SKM-1 treated with dmso at 0.1 percent for 144 hours (cell line): ENCODE measurements at regions not wholly inside any gene's neighbourhood (a gene's known extent, or its start where the extent isn't known, plus 50 kb on each side); places are given as distances from the start of the nearest gene placed in this dataset.
A peak's percentile ranks its signal among the peaks of the same experiment; 100 is the strongest.

Experiments
- DNase-seq: peaks from one replicate; lab custom pipeline; 2025; ENCODE audit not compliant: unreplicated experiment; lab: John Stamatoyannopoulos, UW

DNA sequence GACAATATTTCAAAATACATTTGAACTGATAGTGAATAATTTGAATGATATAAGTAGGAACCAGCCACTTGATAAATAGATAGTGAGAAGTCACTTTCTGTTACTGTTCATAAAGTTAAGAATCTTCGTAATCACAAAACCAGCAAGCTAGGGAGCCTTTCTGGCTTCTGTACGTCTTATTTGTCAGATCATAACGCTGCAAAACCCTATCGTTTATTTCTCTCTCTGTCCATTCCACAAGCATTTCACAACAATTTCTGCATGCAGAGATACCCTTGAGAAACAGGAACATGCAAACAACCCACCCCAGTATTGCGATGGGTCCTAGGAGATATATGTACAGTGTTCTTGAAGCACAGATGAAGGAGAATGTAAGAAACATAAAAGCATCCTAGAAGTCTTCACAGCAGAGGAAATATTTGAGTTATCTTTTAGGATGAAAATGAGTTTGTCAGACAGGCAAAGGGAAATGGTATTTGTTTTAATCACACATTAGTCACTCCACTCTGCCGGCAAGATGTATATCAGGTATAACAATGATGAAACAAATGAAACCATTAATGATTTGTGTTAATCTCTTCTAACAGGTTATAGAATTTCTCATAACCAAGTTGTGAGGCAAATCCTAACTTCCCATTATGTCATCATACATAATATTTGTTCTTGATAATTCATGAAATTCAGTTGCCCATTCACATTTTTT lies 668.7 kb upstream of the FTMT start:
- DNase-seq: peak; percentile 47

DNA sequence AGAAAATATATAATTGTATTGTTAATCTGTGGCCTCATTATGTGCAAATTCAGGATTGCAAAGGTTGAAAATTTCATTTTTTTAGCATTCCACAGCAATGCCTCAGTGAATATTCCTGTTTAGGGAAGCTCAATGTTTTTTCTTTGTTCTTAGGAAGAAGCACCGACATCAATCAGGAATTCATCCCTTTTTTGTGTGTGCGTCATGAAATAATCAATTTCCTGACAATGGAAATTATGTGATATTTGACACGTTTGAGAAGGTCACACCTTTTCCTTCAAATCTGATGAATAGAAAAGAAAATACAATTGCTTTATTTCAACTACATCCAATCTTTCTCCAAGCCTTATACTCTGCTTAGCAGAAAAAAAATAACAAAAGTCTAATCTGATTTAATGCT lies 662.8 kb upstream of the FTMT start:
- no peak for DNase-seq

DNA sequence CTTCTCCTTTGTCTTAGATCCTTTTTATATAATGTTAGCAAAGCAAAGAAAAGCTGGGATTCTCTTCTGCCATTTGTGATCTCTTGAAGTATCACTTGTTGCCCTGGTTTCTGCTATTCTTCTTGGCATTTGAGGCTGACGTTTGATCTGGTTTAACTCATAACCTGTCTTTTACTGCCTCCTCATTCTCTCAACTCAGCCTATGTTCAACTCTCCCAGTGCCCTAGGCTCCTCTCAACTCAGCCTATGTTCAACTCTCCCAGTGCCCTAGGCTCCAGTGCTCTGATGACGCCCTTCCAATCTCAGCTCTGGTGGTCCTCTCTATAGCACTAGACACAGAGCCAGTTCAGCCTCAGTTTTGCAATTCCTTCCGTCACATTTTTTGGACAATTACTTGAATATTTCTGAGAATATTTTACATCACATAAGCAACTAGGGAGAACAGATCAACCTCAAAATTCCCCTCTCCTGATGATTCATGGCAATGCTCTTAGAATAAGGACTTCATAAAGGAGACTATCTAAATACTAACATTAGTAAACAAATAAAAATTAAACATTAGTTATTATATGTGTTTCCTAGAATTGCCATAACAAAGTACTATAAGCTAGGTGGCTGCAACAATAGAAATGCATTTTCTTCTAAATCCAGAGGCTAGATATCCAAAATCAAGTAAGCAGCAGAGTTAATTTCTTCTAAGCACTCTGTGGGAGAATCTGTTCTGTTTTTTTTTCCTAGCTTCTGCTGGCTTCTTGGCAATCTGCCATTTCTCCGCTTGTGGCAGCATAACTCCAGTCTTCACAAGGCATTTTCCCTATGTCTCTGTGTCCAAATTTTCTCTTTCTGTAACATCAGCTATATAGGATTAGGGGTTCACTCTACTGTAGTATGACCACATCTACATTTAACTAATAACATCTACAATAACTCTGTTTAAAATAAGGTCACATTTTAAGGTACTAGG lies 662.1 kb upstream of the FTMT start:
- DNase-seq: no peak

DNA sequence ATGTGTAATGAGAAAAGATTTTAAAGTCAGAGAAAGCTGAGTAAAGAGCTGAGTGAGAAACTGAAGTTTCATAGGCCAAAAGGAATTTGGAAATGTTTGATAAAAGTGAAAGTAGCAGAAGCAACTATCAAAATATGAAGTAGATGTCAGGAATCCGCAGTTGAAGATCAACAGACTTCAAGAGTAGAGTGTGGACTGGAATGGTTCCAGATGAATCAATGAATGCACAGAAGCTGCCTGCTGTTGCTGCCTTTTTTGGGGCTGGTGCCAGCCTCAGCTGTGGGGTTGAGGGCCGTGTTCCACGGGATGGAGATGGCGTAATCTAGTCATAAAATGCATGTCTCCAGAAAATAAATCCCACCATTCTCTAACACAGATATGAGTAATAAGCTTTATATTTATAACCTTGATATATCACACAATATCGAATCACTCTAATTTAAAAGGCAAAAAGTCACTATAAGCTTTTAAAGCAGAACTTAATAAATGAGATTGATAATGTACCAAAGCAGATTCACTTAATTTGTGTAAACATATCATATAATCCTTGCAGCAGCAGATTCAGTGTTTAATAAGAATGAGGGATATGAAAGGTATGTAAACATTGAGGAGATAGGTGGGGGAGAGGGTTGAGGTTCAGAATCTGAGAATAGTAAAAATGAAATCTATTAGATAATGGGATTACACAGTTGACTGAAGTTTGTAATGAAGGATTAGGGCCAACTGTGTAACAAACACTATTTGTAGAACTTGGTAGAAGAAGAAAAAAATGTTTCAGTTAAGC lies 652.3 kb upstream of the FTMT start:
- no peak for DNase-seq

DNA sequence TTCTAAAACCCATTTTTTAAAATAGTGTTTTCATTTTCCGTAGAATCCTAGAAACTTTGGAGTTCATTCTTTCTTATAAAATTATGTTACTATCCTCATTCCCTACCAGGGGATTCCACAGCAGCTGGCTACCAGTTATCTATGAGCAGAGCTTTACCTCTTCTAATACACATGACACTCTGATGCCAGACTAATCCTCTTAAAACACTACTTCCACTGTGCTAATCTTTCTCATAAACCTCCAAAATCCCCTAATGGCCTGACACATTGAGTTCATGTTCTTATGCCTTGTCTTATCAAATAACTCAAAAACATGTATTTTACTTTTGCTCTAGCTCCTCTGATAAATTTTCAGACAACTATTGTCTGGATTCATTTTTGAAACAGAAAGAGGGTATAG lies 633.6 kb upstream of the FTMT start:
- DNase-seq: no peak

DNA sequence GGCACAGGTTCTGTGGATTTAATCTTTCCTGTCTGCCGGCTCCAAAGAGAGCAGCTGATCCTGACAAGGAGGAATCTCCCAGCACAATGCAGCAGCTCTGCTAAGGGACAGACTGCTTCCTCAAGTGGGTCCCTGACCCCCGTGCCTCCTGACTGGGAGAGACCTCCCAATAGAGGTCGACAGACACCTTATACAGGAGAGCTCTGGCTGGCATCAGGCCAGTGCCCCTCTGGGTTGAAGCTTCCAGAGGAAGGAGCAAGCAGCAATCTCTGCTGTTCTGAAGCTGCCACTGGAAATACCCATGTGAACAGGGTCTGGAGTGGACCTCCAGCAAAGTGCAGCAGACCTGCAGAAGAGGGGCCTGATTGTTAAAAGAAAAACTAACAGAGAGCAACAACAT lies 630.2 kb upstream of the FTMT start:
- DNase-seq: no peak

DNA sequence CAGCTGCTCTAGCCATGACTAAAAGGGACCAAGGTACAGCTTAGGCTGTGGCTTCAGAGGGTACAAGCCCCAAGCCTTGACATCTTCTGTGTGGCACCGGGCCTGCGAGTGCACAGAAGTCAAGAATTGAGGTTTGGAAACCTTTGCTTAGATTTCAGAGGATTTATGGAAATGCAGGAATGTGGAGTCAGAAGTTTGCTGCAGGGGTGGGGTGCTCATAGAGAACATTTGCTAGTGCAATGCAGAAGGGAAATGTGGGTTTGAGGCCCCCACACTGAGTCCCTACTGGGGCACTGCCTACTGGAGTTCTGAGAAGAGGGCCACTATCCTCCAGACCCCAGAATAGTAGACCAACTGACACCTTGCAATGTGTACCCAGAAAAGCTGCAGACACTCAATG lies 624.9 kb upstream of the FTMT start:
- no peak for DNase-seq

DNA sequence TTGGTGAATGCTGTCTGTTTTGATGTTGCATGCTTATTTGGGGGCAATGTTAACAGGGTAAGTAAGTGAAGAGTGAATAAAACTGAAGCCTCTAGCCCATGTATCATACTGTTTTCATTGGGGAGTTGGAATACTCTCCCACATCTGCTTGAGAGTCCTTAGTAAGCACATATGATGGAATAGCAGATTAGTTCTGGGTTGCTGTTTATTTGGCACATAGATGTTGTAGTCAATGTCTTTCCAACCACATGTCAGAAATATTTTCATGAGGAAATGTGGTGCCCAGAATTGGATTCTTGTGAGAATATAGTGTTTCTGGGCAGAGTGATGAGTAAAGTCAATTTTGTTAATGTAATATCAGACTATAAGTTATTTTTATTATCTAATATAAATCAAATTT lies 611.7 kb upstream of the FTMT start:
- DNase-seq: no peak

DNA sequence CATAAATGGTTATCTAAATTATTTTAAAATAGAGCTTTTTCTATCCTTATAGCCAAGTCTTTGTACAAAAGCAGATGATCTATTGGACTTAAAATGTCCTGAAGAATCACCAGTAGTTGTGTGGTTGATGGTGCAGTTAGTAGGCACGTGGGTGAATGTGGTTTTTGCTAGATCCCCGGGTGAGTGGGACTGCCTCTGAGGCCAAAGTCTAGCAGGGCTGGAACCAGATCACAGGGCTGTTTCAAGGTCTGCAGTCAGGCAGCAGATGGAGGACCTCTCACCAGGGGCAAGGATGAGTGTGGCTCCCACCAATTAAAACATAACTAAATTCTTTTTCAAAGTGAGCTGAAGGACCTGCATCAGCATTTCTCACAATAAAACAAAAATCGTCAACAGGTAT lies 604.7 kb upstream of the FTMT start:
- no peak for DNase-seq

DNA sequence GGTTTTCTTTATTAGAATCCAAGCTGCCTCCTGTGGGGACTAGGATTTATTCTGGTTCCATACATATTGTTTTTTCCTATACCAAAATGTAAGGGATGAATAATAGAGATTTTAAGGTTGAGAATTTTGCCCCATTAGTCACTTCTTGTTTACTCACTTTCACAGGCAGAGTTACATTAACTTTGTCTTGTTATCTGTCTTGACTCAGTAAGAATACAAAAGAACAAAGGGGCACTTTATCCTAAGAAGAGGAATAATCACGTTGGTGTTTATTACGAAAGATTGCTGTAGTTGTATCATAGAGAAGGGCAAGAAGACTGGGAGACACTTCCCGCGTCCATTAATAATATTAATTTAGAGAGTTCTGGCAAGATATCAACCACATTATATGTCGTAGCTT lies 599.7 kb upstream of the FTMT start:
- DNase-seq: no peak

DNA sequence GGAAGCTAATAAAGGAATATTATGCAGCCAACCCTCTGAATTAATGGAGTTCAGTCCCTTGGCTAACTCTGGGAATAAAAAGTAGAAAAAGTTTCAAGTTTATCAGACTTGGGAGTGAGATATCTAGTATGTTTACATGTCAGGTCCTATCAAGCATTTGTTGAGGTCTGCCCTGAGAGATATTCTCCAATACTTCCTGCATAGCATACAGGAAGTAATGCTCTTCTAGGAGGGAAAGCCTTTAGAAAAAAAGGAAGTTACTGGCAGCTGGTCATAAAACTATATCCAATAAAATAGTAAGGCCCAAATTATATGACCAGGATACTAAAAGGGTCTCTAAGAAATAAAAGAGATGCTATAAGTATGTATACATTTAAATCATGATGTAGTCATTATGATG lies 594.1 kb upstream of the FTMT start:
- DNase-seq: peak; percentile 36

DNA sequence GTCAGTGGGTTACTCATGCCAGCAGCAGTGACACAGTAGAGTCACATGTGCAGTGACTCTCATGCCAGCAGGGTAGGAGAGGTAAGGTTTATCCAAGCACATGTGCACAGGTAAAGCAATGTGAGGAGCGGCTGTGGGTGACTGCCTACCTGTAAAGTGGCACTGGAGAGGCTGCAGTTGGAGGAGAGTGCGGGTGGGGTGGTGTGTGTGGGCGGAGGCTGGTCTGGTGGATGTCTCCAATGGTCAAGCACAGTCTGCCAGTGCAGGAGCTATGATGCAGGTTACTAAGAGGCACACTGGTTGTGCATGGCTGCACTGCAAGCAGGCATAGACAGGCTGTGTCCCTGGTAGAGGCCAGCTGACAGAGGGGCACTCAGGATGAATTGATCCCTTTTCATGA lies 588.2 kb upstream of the FTMT start:
- DNase-seq: no peak

DNA sequence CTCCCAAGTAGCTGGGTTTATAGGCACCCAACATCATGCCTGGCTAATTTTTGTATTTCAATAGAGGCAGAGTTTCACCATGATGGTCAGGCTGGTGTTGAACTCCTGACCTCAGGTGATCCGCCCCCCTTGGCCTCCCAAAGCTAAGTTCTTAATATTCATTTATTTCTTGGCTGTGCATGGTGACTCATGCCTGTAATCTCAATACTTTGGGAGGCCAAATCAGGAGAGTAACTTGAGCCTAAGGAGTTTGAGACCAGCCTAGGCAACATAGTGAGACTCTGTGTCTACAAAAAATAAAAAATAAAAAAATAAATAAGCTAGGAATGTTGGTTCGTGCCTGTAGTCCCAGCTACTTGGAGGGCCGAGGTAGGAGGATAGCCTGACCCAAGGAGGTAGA lies 587.1 kb upstream of the FTMT start:
- no peak for DNase-seq

DNA sequence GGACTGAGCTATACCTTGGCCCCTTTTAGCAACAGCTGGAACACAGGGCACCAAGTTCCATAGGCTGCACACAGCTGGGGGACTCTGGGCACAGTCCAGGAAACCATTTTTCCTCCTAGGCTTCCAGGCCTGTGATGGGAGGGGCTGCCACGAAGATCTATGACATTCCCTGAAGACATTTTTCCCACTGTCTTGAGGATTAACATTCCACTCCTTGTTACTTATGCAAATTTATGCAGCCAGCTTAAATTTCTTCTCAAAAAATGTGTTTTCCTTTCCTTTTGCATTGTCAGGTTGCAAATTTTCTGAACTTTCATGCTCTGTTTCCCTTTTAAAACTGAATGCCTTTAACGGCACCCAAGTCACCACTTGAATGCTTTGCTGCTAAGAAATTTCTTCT lies 580.1 kb upstream of the FTMT start:
- no peak for DNase-seq

DNA sequence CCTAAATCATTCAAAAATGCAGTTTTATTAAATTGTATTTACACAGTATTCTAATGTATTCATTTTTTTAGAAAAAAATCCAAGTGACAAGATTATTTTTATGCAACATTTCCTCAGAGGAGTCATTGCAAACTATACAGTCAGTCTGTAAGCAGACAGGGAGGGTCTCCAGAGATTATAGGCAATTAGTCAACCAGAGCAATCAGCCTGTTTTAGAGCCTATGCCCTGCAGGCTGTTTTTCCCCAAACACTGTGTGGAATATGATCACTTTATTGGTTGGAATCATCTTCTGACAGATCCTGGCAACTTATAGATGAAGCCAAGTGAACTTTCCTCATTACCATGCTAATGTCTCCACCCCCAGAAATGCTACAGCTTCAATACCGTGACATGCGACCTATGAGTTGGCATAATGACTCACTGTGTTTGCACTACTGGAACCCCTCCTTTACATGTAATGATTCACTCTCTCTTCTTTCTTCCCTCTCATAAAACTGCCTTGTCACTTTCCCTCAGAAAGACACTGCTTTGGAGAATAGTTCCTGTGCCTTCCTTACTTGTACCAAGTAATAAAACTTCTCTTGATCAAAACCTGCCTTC lies 577.7 kb upstream of the FTMT start:
- DNase-seq: no peak

DNA sequence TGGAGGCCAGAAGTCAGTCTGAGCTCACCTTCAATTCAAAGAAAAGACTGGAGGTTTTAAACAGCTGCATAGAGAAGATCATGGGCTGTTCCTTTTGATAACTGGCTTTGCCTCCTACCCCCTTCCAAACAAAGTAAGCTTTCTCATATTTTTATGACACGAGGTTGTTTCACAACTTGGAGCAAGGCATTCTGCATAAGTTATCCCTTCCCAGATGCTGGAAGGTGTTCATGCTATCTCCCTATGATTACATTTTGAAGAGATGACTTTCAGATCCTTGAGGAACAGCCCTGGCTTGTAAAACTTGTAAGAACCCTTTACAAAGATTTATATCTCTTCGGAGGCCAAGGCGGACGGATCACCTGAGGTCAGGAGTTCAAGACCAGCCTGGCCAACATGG lies 571.9 kb upstream of the FTMT start:
- no peak for DNase-seq

DNA sequence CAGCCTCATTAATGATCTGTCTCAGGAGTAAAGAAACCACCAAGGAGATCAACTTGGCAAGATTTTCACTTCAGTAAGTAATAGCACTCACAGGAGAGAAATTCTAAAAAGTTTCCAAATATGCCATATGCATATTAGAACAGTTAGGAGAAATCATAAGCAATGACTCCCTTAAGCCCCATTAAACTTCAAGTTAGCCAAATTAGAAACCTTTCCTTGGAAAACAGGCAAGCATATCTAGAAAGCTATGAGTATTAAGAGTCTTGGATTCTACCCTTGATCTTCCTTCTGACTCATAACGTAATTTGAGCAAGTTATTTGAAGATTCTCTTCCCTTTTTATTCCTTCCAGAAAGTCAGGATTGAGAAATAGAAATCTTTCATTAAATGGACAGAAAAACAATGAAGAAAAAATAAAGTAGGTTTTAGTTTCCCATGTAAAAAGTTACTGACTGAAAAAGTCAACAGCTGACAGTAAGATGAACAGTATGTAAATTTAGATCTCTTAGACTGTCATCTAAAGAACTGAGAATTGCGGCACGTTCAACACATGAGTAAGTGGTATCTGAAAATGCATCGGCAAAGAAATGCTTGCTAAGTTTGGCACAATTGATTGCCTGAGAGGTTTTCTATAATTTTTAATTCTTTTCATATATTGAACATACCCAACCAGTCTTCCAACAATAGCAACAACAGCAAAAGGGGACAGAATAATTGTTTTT lies 565.7 kb upstream of the FTMT start:
- no peak for DNase-seq

DNA sequence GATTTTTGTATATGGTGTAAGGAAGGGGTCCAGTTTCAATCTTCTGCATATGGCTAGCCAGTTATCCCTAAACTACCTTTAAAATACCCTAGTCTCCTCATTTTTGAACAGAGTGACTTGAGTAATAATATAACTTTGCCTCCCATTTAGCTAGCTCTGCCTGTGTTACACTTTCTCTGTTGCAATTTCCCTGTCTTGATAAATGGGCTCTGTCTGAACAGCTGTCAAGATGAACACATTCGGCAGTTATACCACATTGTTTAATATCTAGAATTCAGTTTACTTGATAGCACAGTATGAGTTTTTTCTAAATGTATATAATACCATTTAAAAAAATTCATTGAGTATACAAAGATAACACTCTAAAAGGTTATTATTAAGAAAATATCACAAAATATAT lies 562.9 kb upstream of the FTMT start:
- DNase-seq: peak; percentile 31

DNA sequence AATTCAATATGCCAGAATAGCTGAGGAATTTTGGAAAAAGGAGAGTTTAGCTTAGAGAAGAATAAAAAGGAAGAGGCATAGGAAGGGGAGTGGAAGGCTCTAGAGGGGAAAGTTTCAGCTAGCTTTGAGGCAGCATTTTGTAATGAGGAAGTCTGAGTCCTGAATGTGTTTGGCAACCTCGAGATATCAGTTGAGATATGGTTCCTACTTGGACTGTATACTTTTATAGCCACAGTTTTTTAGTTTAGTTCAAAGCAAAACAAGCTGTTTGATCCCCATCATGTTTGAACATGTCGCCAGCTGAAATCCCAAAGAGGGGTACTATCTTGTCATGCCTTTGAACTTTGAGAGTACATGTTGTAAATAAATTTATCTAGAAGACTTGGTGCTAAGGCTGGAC lies 559.0 kb upstream of the FTMT start:
- DNase-seq: peak; percentile 69

DNA sequence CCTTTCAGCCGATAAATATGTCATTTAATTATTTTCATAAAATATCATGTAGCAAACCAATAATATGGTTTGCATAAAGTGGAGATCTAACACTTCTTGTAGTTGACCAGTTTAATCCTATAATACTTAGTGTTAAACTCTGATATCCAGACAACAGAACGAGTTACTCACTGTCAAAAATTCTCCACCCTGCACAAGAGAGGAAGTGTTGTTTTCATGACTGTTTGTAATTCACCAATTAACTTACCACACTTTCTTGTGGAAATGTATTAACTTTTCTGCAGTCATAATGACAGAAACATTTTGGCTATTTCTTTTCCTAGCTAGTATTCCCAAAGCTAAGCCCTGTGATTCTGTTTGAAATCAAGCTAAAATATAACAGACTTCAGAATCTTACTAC lies 555.3 kb upstream of the FTMT start:
- DNase-seq: peak; percentile 47

DNA sequence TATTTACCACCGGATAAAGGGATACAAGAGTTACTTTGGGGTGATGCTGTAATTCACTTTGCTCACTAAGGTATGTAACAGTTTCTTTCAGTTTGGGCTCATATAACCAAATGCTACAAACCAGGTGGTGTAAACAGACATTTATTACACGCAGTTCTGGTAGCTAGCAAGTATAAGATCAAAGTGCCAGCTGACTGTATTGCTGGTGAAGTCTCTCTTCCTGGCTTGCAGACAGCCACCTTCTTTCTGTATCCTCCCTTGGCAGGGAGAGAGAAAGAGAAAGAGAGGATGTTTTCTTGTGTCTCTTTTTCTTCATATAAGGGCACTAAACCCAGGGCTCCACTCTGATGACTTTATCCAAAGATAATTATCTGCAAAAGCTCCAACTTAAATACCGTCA lies 552.5 kb upstream of the FTMT start:
- DNase-seq: no peak
